IPS DF 6.9 (cell line): ENCODE measurements at regions not wholly inside any gene's neighbourhood (a gene's known extent, or its start where the extent isn't known, plus 50 kb on each side); places are given as distances from the start of the nearest gene placed in this dataset.

Experiments used
- DNase-seq: peaks from one replicate; pipeline ENCODE4 v3.0.0-alpha.2; 2013; ENCODE audit warnings: low read depth, low spot score
- H3K27ac ChIP-seq: one replicate; pipeline ENCODE4 v1.5.1; 2013; ENCODE audit warnings: low read length, control low read depth
- H3K27me3 ChIP-seq: 2 replicates; pipeline ENCODE4 v1.6.1; 2013; ENCODE audit warnings: mild to moderate bottlenecking, low read length; ENCODE audit not compliant: control insufficient read depth, insufficient read depth
- H3K36me3 ChIP-seq: 2 replicates; pipeline ENCODE4 v1.6.1; 2013; ENCODE audit warnings: low read length; ENCODE audit not compliant: control insufficient read depth, insufficient read depth
- H3K4me1 ChIP-seq: 2 replicates; pipeline ENCODE4 v1.6.1; 2013; ENCODE audit warnings: low read length; ENCODE audit not compliant: control insufficient read depth, insufficient read depth
- H3K4me3 ChIP-seq: 2 replicates; pipeline ENCODE4 v1.5.1; 2013; ENCODE audit warnings: mild to moderate bottlenecking, low read length
- H3K9me3 ChIP-seq: 2 replicates; pipeline ENCODE4 v1.6.1; 2013; ENCODE audit warnings: low read length, inconsistent platforms; ENCODE audit not compliant: control insufficient read depth, insufficient read depth
- WGBS: extraction: QIAGEN DNeasy Blood & Tissue Kit; methylation state at CpG from one replicate; pipeline ENCODE4 v1.1.7; 2013; ENCODE audit warnings: mixed read lengths, missing lambda C conversion rate; ENCODE audit not compliant: insufficient read length, insufficient coverage; 5-methylcytosine and 5-hydroxymethylcytosine counted together

- no peak overlapping the region for H3K4me3 ChIP-seq
- WGBS: no CpG with 5 or more reads among the region's 2 CpGs
- H3K36me3 ChIP-seq: no peaks in the 10 kb centered on the region
Observed at GRCh38 chr3:80676261-80676660, 908.5 kb upstream of the ROBO1 start.

GRCh38 chr3:80675790-80676189 lies 908.0 kb upstream of the ROBO1 start:
- DNase-seq: no peak
- Histone ChIP-seq H3K27ac (no peak overlapping the region), H3K4me3 (no peak overlapping the region), H3K4me1 (no peaks in the 10 kb centered on the region), H3K36me3 (no peaks in the 10 kb centered on the region), H3K9me3 (no peaks in the 10 kb centered on the region), H3K27me3 (no peaks in the 10 kb centered on the region)
- WGBS: no CpG with 5 or more reads among the region's 4 CpGs

More at GRCh38 chr3:80676261-80676660, 908.5 kb upstream of the ROBO1 start:
- H3K9me3 ChIP-seq: no peaks in the 10 kb centered on the region
- H3K27ac ChIP-seq: no peak overlapping the region
- DNase-seq: no peak
- no peaks in the 10 kb centered on the region for H3K27me3 ChIP-seq
- no peaks in the 10 kb centered on the region for H3K4me1 ChIP-seq

DNA sequence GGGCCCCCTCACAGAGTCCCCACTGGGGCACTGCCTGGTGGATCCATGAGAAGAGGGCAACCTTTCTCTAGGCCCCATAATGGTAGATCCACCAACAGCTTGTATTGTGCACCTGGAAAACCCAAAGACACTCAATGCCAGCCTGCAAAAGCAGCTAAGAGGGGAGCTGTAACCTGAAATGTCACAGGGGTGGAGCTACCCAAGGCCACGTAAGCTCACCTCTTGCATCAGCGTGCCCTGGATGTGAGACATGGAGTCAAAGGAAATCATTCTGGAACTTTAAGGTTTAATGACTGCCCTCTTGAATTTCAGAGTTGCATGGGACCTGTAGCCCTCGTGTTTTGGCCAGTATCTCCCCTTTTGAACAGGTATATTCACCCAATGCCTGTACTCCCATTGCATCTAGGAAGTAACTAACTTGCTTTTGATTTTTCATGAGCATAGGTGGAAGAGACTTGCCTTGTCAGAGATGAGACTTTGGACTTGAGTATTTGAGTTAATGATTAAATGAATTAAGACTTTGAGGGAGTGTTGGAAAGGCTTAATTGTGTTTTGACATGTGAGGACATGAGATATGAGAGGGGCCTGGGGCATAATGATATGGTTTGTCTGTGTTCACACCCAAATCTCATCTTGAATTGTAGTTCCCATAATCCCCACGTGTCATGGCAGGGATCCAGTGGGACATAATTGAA lies 900.9 kb upstream of the ROBO1 start:
- no CpG with 5 or more reads among the region's 4 CpGs for WGBS
- Histone ChIP-seq H3K36me3 (no peaks in the 10 kb centered on the region), H3K4me1 (no peaks in the 10 kb centered on the region), H3K27ac (no peak overlapping the region), H3K9me3 (no peaks in the 10 kb centered on the region), H3K27me3 (no peaks in the 10 kb centered on the region), H3K4me3 (no peak overlapping the region)
- DNase-seq: no peak

DNA sequence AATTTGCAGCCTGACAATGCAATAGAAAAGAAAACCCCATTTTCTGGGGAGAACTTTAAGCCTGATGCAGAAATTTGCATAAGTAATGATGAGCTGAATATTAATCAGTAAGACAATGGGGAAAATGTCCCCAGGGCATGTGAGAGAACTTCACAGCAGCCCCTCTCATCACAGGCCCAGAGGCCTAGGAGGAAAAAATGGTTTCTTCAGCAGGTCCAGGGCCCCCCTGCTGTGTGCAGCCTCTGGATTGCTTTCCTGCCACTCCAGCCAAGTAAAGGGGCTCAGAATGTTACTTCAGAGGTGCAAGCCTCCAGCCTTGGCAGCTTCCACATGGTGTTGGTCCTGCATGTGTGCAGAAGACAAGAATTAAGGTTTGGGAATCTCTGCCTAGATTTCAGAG lies 900.3 kb upstream of the ROBO1 start:
- H3K9me3 ChIP-seq: no peaks in the 10 kb centered on the region
- H3K27me3 ChIP-seq: no peaks in the 10 kb centered on the region
- no peaks in the 10 kb centered on the region for H3K4me1 ChIP-seq
- H3K36me3 ChIP-seq: no peaks in the 10 kb centered on the region
- H3K27ac ChIP-seq: no peak overlapping the region
- no peak for DNase-seq
- H3K4me3 ChIP-seq: no peak overlapping the region

GRCh38 chr3:80663426-80663825 lies 895.6 kb upstream of the ROBO1 start:
- H3K4me1 ChIP-seq: no peaks in the 10 kb centered on the region
- H3K4me3 ChIP-seq: no peak overlapping the region
- no peak overlapping the region for H3K27ac ChIP-seq
- H3K36me3 ChIP-seq: no peaks in the 10 kb centered on the region
- no peaks in the 10 kb centered on the region for H3K9me3 ChIP-seq
- H3K27me3 ChIP-seq: no peaks in the 10 kb centered on the region
- WGBS: no CpG with 5 or more reads among the region's 3 CpGs
- no peak for DNase-seq

- DNase-seq: no peak
- Histone ChIP-seq H3K9me3 (no peaks in the 10 kb centered on the region), H3K36me3 (no peaks in the 10 kb centered on the region), H3K27me3 (no peaks in the 10 kb centered on the region), H3K4me1 (no peaks in the 10 kb centered on the region), H3K27ac (no peak overlapping the region), H3K4me3 (no peak overlapping the region)
- no CpG with 5 or more reads among the region's 3 CpGs for WGBS
Observed at GRCh38 chr3:80655216-80655615, 887.4 kb upstream of the ROBO1 start.

- no peaks in the 10 kb centered on the region for H3K9me3 ChIP-seq
- DNase-seq: no peak
- no peaks in the 10 kb centered on the region for H3K4me1 ChIP-seq
- no peaks in the 10 kb centered on the region for H3K36me3 ChIP-seq
- H3K27ac ChIP-seq: no peak overlapping the region
- H3K27me3 ChIP-seq: no peaks in the 10 kb centered on the region
- H3K4me3 ChIP-seq: no peak overlapping the region
Observed at GRCh38 chr3:80649170-80649569, 881.4 kb upstream of the ROBO1 start.

DNA sequence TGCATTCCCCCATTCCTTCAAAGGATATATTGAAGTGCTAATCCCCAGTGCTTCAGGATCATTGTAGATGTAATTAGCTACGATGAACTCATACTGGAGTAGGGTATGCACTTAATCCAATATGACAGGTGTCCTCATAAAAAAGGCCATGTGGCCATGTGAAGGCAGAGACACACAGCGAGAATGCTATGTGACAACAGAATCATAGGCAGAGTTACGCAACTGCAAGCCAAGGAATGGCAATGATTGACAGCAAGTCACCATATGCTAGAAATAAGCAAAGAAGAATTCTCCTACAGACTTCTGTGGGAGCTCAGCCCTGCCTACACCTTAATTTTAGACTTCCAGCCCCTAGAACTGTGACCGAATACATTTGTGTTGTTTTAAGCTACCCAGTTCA lies 875.6 kb upstream of the ROBO1 start:
- no CpG with 5 or more reads among the region's 4 CpGs for WGBS
- no peak overlapping the region for H3K27ac ChIP-seq
- no peak overlapping the region for H3K4me3 ChIP-seq
- no peaks in the 10 kb centered on the region for H3K4me1 ChIP-seq
- H3K9me3 ChIP-seq: no peaks in the 10 kb centered on the region
- no peak for DNase-seq
- no peaks in the 10 kb centered on the region for H3K36me3 ChIP-seq
- no peaks in the 10 kb centered on the region for H3K27me3 ChIP-seq

DNA sequence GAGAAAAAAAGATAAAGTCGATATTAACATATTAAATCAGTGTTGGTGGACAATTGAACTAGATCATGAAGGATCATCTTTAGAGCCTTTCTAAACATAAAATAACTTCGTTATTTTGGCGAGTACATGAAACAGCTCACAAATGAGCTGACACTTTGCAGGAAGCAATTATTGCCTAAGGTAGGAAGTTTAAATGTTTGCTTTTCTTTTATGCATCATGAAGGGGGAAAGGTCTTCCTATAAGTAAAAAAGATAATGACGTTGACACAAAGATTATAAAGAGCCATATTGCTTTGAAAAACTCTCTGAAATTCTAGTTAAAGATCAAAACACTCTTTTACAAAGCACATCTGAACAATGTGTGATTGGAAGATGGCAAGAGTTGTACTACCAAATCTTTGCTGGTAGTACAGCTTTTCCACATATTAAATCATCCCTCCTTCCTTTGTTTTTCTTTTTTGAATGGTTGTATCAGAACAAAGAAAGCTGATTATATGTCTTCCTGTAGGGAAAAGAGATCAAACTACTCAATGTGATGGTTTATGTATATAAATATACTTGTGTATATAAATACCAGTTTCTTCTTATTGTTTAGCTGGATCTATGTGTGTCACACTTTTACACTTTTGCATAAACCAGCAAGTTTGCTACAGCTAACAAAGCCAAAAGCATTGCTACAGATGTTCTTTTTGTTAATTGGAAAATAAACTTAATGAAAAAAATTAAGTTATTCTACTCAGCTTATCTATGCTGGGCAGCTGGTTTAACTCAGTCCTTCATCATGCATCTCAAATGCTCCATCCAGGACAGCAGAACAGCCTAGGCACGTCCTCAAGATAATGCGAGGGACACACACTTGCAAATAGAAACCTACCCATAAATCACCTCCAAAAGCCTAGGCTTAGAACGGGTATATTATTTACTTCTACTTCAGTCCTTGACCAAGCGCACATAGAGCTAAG lies 850.8 kb upstream of the ROBO1 start:
- DNase-seq: no peak
- no CpG with 5 or more reads among the region's 8 CpGs for WGBS
- H3K36me3 ChIP-seq: no peaks in the 10 kb centered on the region
- no peaks in the 10 kb centered on the region for H3K9me3 ChIP-seq
- no peak overlapping the region for H3K4me3 ChIP-seq
- H3K27me3 ChIP-seq: no peaks in the 10 kb centered on the region
- no peaks in the 10 kb centered on the region for H3K4me1 ChIP-seq
- no peak overlapping the region for H3K27ac ChIP-seq

- H3K27me3 ChIP-seq: no peaks in the 10 kb centered on the region
- no CpG with 5 or more reads among the region's 2 CpGs for WGBS
- DNase-seq: no peak
Observed at GRCh38 chr3:80612366-80612765, 844.6 kb upstream of the ROBO1 start.

More at GRCh38 chr3:80612366-80612765, 844.6 kb upstream of the ROBO1 start:
- Histone ChIP-seq H3K4me1 (no peaks in the 10 kb centered on the region), H3K4me3 (no peak overlapping the region), H3K9me3 (no peaks in the 10 kb centered on the region), H3K36me3 (no peaks in the 10 kb centered on the region), H3K27ac (no peak overlapping the region)
